Choroid plexus epithelial cell (primary cell): ENCODE measurements at regions not wholly inside any gene's neighbourhood (a gene's known extent, or its start where the extent isn't known, plus 50 kb on each side); places are given as distances from the start of the nearest gene placed in this dataset.

ENCODE experiments used
- DNase-seq: peaks from one replicate; pipeline ENCODE4 v3.0.0-alpha.2; 2010; ENCODE audit warnings: low read depth
- H3K4me3 ChIP-seq: 2 replicates; pipeline ENCODE4 v1.5.1; 2011; ENCODE audit warnings: low read depth, mild to moderate bottlenecking, control low read depth, low read length, moderate library complexity
- TF ChIP-seq, protein P1 (sequence below): conservative IDR thresholded peaks from 2 replicates; pipeline ENCODE4 v1.5.1; 2011; ENCODE audit warnings: low read depth, mild to moderate bottlenecking, control low read depth, inconsistent platforms, low read length, moderate library complexity

DNA sequence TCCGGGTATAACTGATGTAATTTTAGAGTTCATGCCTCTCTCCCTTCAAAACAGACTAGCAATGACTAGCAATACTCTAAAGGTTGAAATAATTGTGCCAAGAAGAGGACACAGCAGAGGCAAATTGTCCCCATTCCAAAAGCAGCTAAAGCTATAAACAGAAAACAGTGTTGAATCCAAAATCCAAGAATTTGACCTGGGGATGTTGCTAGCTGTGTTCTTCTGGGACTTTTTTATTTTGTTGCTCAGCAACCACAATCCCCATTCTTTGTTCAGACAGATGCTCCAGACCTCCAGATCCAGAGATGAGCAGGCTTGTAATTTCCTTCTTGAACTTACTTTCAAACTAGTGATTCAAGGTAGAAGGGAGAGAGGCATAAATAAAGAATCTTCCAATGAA lies 191.5 kb downstream of the FOXB1 start:
- H3K4me3 ChIP-seq: no peak overlapping the region
- DNase-seq: no peak
- TF ChIP-seq, protein P1, sequence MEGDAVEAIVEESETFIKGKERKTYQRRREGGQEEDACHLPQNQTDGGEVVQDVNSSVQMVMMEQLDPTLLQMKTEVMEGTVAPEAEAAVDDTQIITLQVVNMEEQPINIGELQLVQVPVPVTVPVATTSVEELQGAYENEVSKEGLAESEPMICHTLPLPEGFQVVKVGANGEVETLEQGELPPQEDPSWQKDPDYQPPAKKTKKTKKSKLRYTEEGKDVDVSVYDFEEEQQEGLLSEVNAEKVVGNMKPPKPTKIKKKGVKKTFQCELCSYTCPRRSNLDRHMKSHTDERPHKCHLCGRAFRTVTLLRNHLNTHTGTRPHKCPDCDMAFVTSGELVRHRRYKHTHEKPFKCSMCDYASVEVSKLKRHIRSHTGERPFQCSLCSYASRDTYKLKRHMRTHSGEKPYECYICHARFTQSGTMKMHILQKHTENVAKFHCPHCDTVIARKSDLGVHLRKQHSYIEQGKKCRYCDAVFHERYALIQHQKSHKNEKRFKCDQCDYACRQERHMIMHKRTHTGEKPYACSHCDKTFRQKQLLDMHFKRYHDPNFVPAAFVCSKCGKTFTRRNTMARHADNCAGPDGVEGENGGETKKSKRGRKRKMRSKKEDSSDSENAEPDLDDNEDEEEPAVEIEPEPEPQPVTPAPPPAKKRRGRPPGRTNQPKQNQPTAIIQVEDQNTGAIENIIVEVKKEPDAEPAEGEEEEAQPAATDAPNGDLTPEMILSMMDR: no peak

DNA sequence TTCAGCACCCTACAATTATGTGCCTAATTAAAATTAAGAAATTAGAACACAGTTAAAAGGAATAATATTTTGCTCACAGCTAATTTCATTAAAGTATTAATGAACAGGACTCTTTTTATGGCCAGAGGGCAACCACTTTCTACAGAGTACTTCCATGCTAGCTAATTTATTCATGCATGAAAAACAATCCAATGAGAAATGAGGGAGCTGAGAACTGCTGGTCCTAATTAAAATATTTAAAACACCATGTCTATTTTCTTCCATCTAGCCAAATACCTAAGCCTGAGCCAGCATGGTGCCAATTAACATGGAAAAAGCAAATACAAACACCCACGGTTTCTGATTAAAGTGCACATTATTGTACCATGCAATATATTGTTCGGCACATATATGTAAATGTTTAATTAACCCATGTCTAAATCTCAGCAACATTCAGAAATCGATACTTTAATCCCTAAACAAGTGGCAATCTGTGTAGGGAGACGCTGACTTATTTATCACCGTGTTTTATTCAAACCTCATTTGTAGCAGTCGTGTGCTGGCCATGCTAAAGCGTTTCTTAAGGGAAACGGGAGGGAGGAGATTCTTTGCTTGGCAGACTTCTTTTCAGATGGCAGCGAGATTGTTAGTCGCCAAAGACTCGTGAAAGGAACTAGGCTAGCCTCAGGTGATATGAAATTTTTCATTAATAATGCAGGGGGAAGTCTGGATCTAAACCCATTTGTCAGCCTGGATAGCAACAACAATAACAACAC lies 193.5 kb downstream of the ANXA2 start:
- DNase-seq: no peak
- TF ChIP-seq, protein P1: no peak
- no peak overlapping the region for H3K4me3 ChIP-seq

DNA sequence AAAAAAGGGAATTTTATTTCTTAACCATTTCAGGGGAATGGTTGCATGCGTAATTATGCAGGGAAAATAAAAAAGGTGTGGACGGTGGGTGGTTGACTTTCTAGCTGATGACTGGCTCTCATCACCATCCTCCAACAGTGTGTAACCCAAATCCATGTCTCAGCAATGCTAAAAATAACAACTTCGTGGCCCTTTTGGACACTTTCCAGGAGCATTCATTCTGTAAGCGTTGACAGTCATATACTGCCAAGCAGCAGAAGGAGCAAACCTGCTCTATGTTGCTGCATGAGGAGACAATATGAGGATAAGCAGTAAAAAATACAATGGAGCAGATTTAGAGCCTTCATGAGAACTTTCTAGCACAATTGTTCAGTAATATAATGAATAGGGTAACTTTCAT lies 189.1 kb downstream of the ANXA2 start:
- TF ChIP-seq, protein P1: no peak
- no peak overlapping the region for H3K4me3 ChIP-seq
- peak; percentile 10 for DNase-seq

DNA sequence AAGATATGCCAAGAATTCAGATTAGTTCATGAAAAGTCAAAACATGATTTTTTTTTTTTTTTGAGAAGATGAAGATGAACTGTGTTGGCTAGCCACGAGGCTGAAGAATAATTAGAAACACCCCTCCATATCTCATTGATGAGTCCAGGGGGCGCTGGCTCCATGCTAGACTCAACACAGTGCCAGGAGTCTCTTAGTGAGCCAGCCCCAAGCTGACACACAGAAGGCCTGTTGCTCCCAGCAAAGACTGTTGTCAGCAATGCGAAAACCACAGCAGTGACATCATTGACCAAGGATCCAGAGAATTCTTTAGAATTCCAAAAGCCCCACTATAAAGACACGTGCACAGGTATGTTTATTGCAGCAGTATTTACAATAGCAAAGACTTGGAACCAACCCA lies 185.2 kb downstream of the ANXA2 start:
- TF ChIP-seq, protein P1: no peak
- H3K4me3 ChIP-seq: no peak overlapping the region
- peak; percentile 3 for DNase-seq

DNA sequence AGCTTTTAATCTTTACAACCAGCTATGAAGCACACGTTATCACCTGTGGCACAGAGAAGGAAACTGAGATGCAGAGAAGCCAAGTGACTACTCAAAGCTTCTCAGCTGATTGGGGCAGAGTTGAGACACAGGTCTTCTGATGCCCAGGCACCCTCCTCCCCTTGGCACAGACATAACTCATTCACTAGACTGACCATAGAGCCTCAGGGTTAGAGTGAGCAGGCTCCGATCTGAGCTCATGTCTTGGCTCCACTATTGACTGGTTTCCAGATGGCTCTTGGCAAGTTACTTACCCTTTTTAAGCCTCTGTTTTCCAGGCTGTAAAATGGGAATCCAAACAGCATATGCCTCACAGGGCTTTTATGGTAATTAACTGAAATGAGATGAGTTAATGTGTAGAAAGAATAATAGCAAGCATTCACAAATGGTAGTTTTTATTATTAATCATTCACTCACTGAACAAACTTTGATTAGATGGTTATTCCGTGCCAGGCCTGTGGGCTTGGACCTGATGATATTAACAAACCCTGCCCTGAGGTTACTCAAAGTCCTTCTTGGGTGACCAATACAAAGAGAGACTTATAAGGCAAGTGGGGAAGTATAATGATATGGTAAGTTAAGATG lies 184.3 kb downstream of the ANXA2 start:
- TF ChIP-seq, protein P1: no peak
- DNase-seq: no peak
- no peak overlapping the region for H3K4me3 ChIP-seq

DNA sequence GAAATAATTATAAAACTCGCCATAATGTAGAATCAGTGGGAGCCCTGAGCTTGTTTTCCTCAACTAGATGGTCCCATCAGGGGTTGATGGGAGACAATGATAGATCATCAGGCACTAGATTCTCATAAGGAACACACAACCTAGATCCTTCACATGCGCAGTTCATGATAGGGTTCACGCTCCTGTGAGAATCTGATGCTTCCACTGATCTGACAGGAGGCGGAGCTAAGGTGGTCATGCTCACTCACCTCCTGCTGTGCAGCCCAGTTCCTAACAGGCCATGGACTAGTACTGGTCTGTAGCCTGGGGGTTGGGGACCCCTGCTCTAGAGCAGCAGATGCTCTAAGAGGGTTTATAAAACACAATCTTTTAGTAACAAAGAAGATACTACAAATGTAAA lies 183.6 kb downstream of the ANXA2 start:
- H3K4me3 ChIP-seq: no peak overlapping the region
- DNase-seq: no peak
- TF ChIP-seq, protein P1: no peak
